ENCODE measurements at regions not wholly inside any gene's neighbourhood (a gene's known extent, or its start where the extent isn't known, plus 50 kb on each side); places are given as distances from the start of the nearest gene placed in this dataset.

DNA sequence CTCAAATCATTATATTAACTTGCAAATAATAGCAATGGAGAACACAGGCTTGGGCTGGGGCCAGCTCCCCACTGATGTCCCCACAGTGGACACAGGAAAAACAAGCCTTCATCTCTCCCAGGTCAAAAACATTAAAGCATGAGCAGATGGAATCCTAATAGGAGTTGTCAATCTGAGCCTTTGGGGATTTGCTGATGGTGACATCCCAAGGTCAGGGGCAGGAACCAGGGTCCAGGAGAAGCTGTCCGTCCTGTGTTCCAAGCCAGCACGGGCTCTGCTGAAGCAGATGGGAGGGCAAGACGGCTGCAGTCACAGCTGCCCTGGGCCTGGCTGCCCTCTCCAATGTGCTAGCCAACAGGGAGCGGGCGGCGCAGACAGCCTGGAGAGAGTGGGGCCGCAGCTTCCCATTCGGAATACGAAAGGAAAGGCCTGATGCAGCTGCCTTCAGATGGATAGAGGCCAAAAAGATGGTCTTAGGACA is 135.5 kb downstream of the NDUFA10 start:
- 73% methylated on average over 9 of the region's 9 CpGs for WGBS
- Histone ChIP-seq H3K4me1 (replicated peaks) (no peaks in the 10 kb centered on the region), H3K36me3 (no peaks in the 10 kb centered on the region), H3K27ac (no peak overlapping the region), H3K27me3 (replicated peaks; ENCODE audit: insufficient read depth) (no peaks in the 10 kb centered on the region), H3K4me3 (no peak overlapping the region), H3K9me3 (no peaks in the 10 kb centered on the region)
- no peak for TF ChIP-seq POLR2A (IDR thresholded peaks at IDR 0.05)
- no peak for TF ChIP-seq POLR2AphosphoS5 (IDR thresholded peaks at IDR 0.05)
- TF ChIP-seq, protein P1, sequence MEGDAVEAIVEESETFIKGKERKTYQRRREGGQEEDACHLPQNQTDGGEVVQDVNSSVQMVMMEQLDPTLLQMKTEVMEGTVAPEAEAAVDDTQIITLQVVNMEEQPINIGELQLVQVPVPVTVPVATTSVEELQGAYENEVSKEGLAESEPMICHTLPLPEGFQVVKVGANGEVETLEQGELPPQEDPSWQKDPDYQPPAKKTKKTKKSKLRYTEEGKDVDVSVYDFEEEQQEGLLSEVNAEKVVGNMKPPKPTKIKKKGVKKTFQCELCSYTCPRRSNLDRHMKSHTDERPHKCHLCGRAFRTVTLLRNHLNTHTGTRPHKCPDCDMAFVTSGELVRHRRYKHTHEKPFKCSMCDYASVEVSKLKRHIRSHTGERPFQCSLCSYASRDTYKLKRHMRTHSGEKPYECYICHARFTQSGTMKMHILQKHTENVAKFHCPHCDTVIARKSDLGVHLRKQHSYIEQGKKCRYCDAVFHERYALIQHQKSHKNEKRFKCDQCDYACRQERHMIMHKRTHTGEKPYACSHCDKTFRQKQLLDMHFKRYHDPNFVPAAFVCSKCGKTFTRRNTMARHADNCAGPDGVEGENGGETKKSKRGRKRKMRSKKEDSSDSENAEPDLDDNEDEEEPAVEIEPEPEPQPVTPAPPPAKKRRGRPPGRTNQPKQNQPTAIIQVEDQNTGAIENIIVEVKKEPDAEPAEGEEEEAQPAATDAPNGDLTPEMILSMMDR (IDR thresholded peaks at IDR 0.05) = no peak
- DNase-seq (ENCODE audit: low spot score) = no peak
- intact Hi-C loops (cut with DNase I) = loop anchor here (10.0 kb wide), 1 partner anchor 855 kb away; no protein-coding TSS in a partner anchor

- no peak for DNase-seq (ENCODE audit: low spot score)
- no peaks in the 10 kb centered on the region for H3K27me3 ChIP-seq (replicated peaks; ENCODE audit: insufficient read depth)
- no peaks in the 10 kb centered on the region for H3K36me3 ChIP-seq
- no peak overlapping the region for H3K27ac ChIP-seq
- H3K4me3 ChIP-seq = no peak overlapping the region
- no peaks in the 10 kb centered on the region for H3K4me1 ChIP-seq (replicated peaks)
- no peak for TF ChIP-seq POLR2A (IDR thresholded peaks at IDR 0.05)
- TF ChIP-seq, protein P1 (IDR thresholded peaks at IDR 0.05) = no peak
- TF ChIP-seq POLR2AphosphoS5 (IDR thresholded peaks at IDR 0.05) = no peak
- intact Hi-C loops (cut with DNase I) = loop anchor here (10.0 kb wide), 1 partner anchor 853 kb away; no protein-coding TSS in a partner anchor
- H3K9me3 ChIP-seq = no peaks in the 10 kb centered on the region
- WGBS = 52% methylated on average over 2 of the region's 2 CpGs
Measured at GRCh38 chr2:239887604-239888003, 137.5 kb downstream of the NDUFA10 start.

GRCh38 chr2:239886781-239887180 is 138.4 kb downstream of the NDUFA10 start:
- DNase-seq (ENCODE audit: low spot score) = no peak
- intact Hi-C loops (cut with DNase I) = loop anchor here (10.0 kb wide), 1 partner anchor 852 kb away; no protein-coding TSS in a partner anchor
- Histone ChIP-seq H3K27me3 (replicated peaks; ENCODE audit: insufficient read depth) (no peaks in the 10 kb centered on the region), H3K4me3 (no peak overlapping the region), H3K4me1 (replicated peaks) (no peaks in the 10 kb centered on the region), H3K9me3 (no peaks in the 10 kb centered on the region), H3K36me3 (no peaks in the 10 kb centered on the region), H3K27ac (no peak overlapping the region)
- TF ChIP-seq POLR2AphosphoS5 (IDR thresholded peaks at IDR 0.05) (no peak), POLR2A (IDR thresholded peaks at IDR 0.05) (no peak)
- TF ChIP-seq, protein P1 (IDR thresholded peaks at IDR 0.05) = no peak

DNA sequence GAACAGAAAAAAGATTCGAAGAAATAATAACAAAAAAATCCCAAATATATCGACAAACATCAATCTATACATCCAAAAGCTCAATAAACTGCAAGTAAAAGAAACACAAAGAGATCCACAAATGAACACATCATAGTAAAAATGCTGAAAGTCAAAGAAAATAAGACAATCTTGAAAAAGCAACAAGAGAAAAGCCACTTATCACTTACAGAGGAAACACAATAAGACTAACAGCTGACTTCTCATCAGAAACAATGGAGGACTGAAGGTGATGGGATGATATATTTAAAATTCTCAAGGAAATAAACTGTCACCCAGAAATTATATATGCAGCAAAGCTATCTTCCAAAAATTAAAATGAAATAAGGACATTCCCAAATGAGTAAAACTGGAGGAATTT is 140.3 kb downstream of the NDUFA10 start:
- H3K9me3 ChIP-seq = no peaks in the 10 kb centered on the region
- TF ChIP-seq, protein P1 (IDR thresholded peaks at IDR 0.05) = no peak
- TF ChIP-seq POLR2AphosphoS5 (IDR thresholded peaks at IDR 0.05) = no peak
- no peak for TF ChIP-seq POLR2A (IDR thresholded peaks at IDR 0.05)
- 93% methylated on average over 2 of the region's 2 CpGs for WGBS
- H3K27ac ChIP-seq = no peak overlapping the region
- H3K36me3 ChIP-seq = no peaks in the 10 kb centered on the region
- H3K27me3 ChIP-seq (replicated peaks; ENCODE audit: insufficient read depth) = no peaks in the 10 kb centered on the region
- intact Hi-C loops (cut with DNase I) = loop anchor here (10.0 kb wide), 1 partner anchor 850 kb away; no protein-coding TSS in a partner anchor
- DNase-seq (ENCODE audit: low spot score) = no peak
- no peak overlapping the region for H3K4me3 ChIP-seq
- no peaks in the 10 kb centered on the region for H3K4me1 ChIP-seq (replicated peaks)

DNA sequence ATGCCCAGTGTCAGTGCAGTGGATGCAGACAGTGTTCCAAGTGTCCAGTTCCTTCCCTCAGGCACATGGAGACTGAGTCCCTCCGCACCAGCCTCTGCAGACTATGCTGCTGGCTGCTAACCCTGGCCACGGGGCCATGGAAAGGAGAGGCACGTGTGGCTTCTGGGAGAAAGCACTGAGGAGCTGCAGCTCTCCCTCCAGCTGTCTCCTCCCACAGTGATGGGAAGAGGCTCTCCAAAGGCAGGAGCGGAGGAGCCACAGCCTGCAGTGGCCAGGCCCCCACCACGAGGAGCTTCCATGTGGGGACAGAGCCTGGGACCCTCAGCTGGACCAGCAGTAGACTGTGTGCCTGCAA is 141.1 kb downstream of the NDUFA10 start:
- intact Hi-C loops (cut with DNase I) = loop anchor here (10.0 kb wide), 1 partner anchor 849 kb away; no protein-coding TSS in a partner anchor
- H3K27ac ChIP-seq = no peak overlapping the region
- no peak for DNase-seq (ENCODE audit: low spot score)
- no peaks in the 10 kb centered on the region for H3K4me1 ChIP-seq (replicated peaks)
- 95% methylated on average over 5 of the region's 5 CpGs for WGBS
- H3K9me3 ChIP-seq = no peaks in the 10 kb centered on the region
- H3K4me3 ChIP-seq = no peak overlapping the region
- H3K27me3 ChIP-seq (replicated peaks; ENCODE audit: insufficient read depth) = no peaks in the 10 kb centered on the region
- H3K36me3 ChIP-seq = no peaks in the 10 kb centered on the region
- TF ChIP-seq POLR2A (IDR thresholded peaks at IDR 0.05) (no peak), POLR2AphosphoS5 (IDR thresholded peaks at IDR 0.05) (no peak)
- TF ChIP-seq, protein P1 (IDR thresholded peaks at IDR 0.05) = no peak
